SK-N-SH (cell line): ENCODE measurements at regions not wholly inside any gene's neighbourhood (a gene's known extent, or its start where the extent isn't known, plus 50 kb on each side); places are given as distances from the start of the nearest gene placed in this dataset.
"Not testable (repeated sequence)": the region's sequence is repeated elsewhere in the genome, so short reads cannot be mapped to it uniquely, and the experiment has no call there.

ENCODE experiments used
- CTCF ChIA-PET: fragments of 300-600, 350-600 bp; formaldehyde crosslinking; extraction: SDS; loops from one replicate; lab custom pipeline; 2021; lab: Yijun Ruan, JAX
- POLR2A ChIA-PET: fragments of 350-600 bp; sonication (Branson Sonifier 250); formaldehyde crosslinking; extraction: SDS; loops from one replicate; lab custom pipeline; 2020; ENCODE audit warnings: antibody characterized with exemption, inconsistent platforms; lab: Yijun Ruan, JAX
- DNase-seq: peaks from one replicate; pipeline ENCODE4 v3.0.0; 2012
- H2AFZ ChIP-seq: fragments of 200-600 bp; sonication (generic); 2 replicates; pipeline ENCODE4 v1.8.1; 2016; ENCODE audit warnings: antibody characterized with exemption, mild to moderate bottlenecking, low read depth
- H3F3A ChIP-seq: fragments of 200-600 bp; sonication (generic); replicated peaks from 2 replicates; pipeline ENCODE3; 2016; ENCODE audit warnings: antibody characterized with exemption, mild to moderate bottlenecking; ENCODE audit not compliant: insufficient read depth
- H3K27ac ChIP-seq, 2 experiments: fragments of 200-500 bp in 1 of 2; fragments of 200-600 bp in 1 of 2; sonication (Bioruptor generic) in 1 of 2; sonication (generic), shearing (Covaris generic) in 1 of 2; 2 replicates each; pipeline versions ENCODE4 v1.5.1 to v1.6.1; 2014 to 2016; ENCODE audit warnings: low read depth in 2 of 2, inconsistent platforms in 1 of 2, low read length in 1 of 2, mild to moderate bottlenecking in 1 of 2, mixed read lengths in 1 of 2
- H3K27me3 ChIP-seq: fragments of 200-600 bp; sonication (generic), shearing (Covaris generic); 2 replicates; pipeline ENCODE4 v1.6.1; 2016; ENCODE audit warnings: mixed run types; ENCODE audit not compliant: insufficient read depth
- H3K36me3 ChIP-seq, 2 experiments: fragments of 200-500 bp in 1 of 2; fragments of 200-600 bp in 1 of 2; sonication (Bioruptor generic) in 1 of 2; sonication (generic) in 1 of 2; replicated peaks in 1 of 2; 2 replicates each; pipeline versions ENCODE3 to v1.5.1; 2014 to 2016; ENCODE audit warnings: low read length in 1 of 2, mild to moderate bottlenecking in 1 of 2; ENCODE audit not compliant: insufficient read depth in 2 of 2, control insufficient read depth in 1 of 2
- H3K4me1 ChIP-seq, 2 experiments: fragments of 200-500 bp in 1 of 2; fragments of 200-600 bp in 1 of 2; sonication (Bioruptor generic) in 1 of 2; sonication (generic), shearing (Covaris generic) in 1 of 2; 2 replicates each; pipeline versions ENCODE4 v1.5.1 to v1.6.1; 2014 to 2016; ENCODE audit warnings: low read depth in 1 of 2, low read length in 1 of 2, mixed run types in 1 of 2; ENCODE audit not compliant: insufficient read depth in 2 of 2, control insufficient read depth in 1 of 2
- H3K4me2 ChIP-seq: fragments of 200-600 bp; sonication (generic), shearing (Covaris generic); 2 replicates; pipeline ENCODE4 v1.6.1; 2017; ENCODE audit warnings: mixed run types
- H3K4me3 ChIP-seq, 2 experiments: fragments of 200-500 bp in 1 of 2; fragments of 200-600 bp in 1 of 2; sonication (Bioruptor generic) in 1 of 2; sonication (generic), shearing (Covaris generic) in 1 of 2; 2 replicates each; pipeline versions ENCODE4 v1.5.1 to v1.8.1; 2014 to 2016; ENCODE audit warnings: low read depth in 2 of 2, inconsistent platforms in 1 of 2, low read length in 1 of 2, mild to moderate bottlenecking in 1 of 2, mixed read lengths in 1 of 2, moderate library complexity in 1 of 2
- H3K79me2 ChIP-seq: fragments of 200-600 bp; sonication (generic); 2 replicates; pipeline ENCODE4 v1.8.1; 2017; ENCODE audit warnings: mild to moderate bottlenecking; ENCODE audit not compliant: insufficient read depth
- H3K9ac ChIP-seq: fragments of 200-600 bp; sonication (generic); 2 replicates; pipeline ENCODE4 v1.6.1; 2017; ENCODE audit warnings: mixed run types
- H3K9me2 ChIP-seq: fragments of 200-600 bp; sonication (generic); 2 replicates; pipeline ENCODE4 v1.6.1; 2017; ENCODE audit warnings: mixed run types
- H3K9me3 ChIP-seq: fragments of 200-600 bp; sonication (generic); 2 replicates; pipeline ENCODE4 v1.6.1; 2017; ENCODE audit warnings: mixed run types, mild to moderate bottlenecking, moderate library complexity
- H4K20me1 ChIP-seq: fragments of 200-600 bp; sonication (generic); 2 replicates; pipeline ENCODE4 v1.6.1; 2017; ENCODE audit warnings: mild to moderate bottlenecking, mixed run types; ENCODE audit not compliant: insufficient read depth
- ELF1 ChIP-seq: IDR thresholded peaks from 2 replicates; pipeline ENCODE4 v1.4.0; 2012
- EZH2phosphoT487 ChIP-seq: fragments of 200-600 bp; sonication (generic); IDR thresholded peaks from 2 replicates; pipeline ENCODE4 v1.6.1; 2017; ENCODE audit warnings: low read depth, mixed run types, mild to moderate bottlenecking, antibody characterized with exemption, moderate library complexity, borderline replicate concordance
- FOXJ3 ChIP-seq: sonication (generic); formaldehyde crosslinking; IDR thresholded peaks from 2 replicates; pipeline ENCODE4 v1.5.1; 2020; ENCODE audit warnings: mild to moderate bottlenecking, missing genetic modification reagents
- FOXM1 ChIP-seq: IDR thresholded peaks from 2 replicates; pipeline ENCODE4 v1.4.0; 2012; ENCODE audit warnings: low read depth, mild to moderate bottlenecking
- GABPA ChIP-seq: IDR thresholded peaks from 2 replicates; pipeline ENCODE4 v1.4.0; 2012; ENCODE audit warnings: low read depth, mild to moderate bottlenecking
- IRF3 ChIP-seq: fragments of 150-350 bp; IDR thresholded peaks from 2 replicates; pipeline ENCODE4 v1.6.1; 2016; ENCODE audit warnings: mild to moderate bottlenecking, low read depth, low read length
- JUND ChIP-seq: IDR thresholded peaks from 2 replicates; pipeline ENCODE4 v1.4.0; 2012
- NRF1 ChIP-seq: IDR thresholded peaks from 2 replicates; pipeline ENCODE4 v1.6.1; 2012; ENCODE audit warnings: low read depth, mild to moderate bottlenecking, low read length
- PBX3 ChIP-seq: IDR thresholded peaks from 2 replicates; pipeline ENCODE4; 2012
- RAD21 ChIP-seq: IDR thresholded peaks from 2 replicates; pipeline ENCODE4 v1.6.1; 2012; ENCODE audit warnings: mild to moderate bottlenecking, low read length
- RCOR1 ChIP-seq: fragments of 150-350 bp; IDR thresholded peaks from 2 replicates; pipeline ENCODE4 v1.6.1; 2017; ENCODE audit warnings: antibody characterized with exemption, low read length
- REST ChIP-seq: IDR thresholded peaks from 2 replicates; pipeline ENCODE4 v1.6.1; 2012; ENCODE audit warnings: mild to moderate bottlenecking, low read depth, low read length, moderate library complexity
- RXRA ChIP-seq: IDR thresholded peaks from 2 replicates; pipeline ENCODE4 v1.4.0; 2012; ENCODE audit warnings: low read depth, mild to moderate bottlenecking, borderline replicate concordance
- SIN3A ChIP-seq: IDR thresholded peaks from 2 replicates; pipeline ENCODE4 v1.6.1; 2012; ENCODE audit warnings: low read depth, mild to moderate bottlenecking, low read length, moderate library complexity, borderline replicate concordance
- SMC3 ChIP-seq: IDR thresholded peaks from 2 replicates; pipeline ENCODE4 v1.6.1; 2012; ENCODE audit warnings: low read depth, low read length, improper control_type of control experiment
- TAF1 ChIP-seq: IDR thresholded peaks from 2 replicates; pipeline ENCODE4 v1.6.1; 2012; ENCODE audit warnings: low read depth, mild to moderate bottlenecking, low read length, moderate library complexity, borderline replicate concordance
- YY1 ChIP-seq: IDR thresholded peaks from 2 replicates; pipeline ENCODE4 v1.4.0; 2012; ENCODE audit warnings: low read depth, mild to moderate bottlenecking
- ZBTB33 ChIP-seq: IDR thresholded peaks from 2 replicates; pipeline ENCODE4 v1.4.0; 2012; ENCODE audit warnings: low read depth, borderline replicate concordance
- WGBS: methylation state at CpG from one replicate; pipeline ENCODE4 v1.1.6; 2017; ENCODE audit warnings: low lambda C conversion rate; 5-methylcytosine and 5-hydroxymethylcytosine counted together
- TF ChIP-seq, protein P1 (sequence below): fragments of 200-600 bp; sonication (generic); IDR thresholded peaks from 2 replicates; pipeline ENCODE4 v1.6.1; 2017; ENCODE audit warnings: antibody characterized with exemption, mild to moderate bottlenecking, moderate library complexity

DNA sequence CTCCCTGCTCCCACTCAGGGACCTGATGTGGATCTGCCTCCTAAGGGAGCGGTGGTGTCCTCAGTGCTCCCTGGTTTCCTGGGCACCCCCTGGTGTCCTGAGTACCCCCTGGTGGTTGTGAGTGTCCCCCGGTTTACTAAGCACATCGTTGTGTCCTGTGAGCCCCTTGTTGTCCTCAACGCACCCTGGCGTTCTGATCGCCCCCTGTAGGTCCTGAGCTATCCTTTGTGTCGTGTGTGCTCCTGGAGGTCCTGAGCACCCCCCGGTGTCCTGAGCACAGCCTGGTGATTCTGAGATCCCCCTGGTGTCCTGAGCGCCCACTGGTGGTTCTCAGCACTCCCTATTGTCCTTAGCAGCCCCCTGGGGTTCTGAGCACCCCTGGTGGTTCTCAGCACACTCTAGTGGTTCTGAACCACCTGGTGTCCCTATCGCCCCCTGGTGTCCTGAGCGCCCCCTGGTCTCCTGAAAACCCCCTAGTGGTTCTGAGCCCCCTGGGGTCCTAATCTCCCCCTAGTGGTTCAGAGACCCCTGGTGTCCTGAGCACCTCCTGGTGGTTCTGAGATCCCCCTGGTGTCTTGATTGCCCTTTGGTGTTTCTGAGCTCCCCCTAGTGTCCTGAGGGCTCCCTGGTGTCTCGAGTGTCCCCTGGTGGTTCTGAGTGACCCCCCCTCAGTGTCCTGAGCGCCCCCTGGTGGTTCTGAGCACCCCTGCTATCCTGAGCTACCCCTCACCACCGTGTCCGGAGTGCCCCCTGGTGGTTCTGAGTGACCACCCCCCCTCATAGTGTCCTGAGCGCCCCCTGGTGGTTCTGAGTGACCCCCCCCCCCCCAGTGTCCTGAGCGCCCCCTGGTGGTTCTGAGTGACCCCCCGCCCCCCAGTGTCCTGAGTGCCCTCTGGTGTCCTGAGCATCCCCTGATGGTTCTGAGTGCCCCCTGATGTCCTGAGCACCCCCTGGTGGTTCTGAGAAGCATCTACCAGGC is 615.1 kb downstream of the TMEM121 start:
- Histone ChIP-seq H3K9ac (no peak overlapping the region), H3K79me2 (no peaks in the 10 kb centered on the region), H3K4me3 (no peak overlapping the region), H3F3A (no peaks in the 10 kb centered on the region), H3K27me3 (no peaks in the 10 kb centered on the region), H3K9me2 (no peaks in the 10 kb centered on the region), H3K4me2 (no peak overlapping the region), H3K36me3 (no peaks in the 10 kb centered on the region)
- WGBS = 48% methylated on average over 11 of the region's 18 CpGs
- POLR2A ChIA-PET = no interaction called here
- peak; percentile 20 for DNase-seq
- CTCF ChIA-PET = no interaction called here
- no peak for TF ChIP-seq JUND
- no peak for TF ChIP-seq SIN3A
- TF ChIP-seq RXRA = no peak
- TF ChIP-seq TAF1 = no peak
- TF ChIP-seq ELF1 = no peak
- TF ChIP-seq IRF3 = no peak
- TF ChIP-seq FOXM1 = no peak
- no peak for TF ChIP-seq YY1
- no peak for TF ChIP-seq RCOR1
- no peak for TF ChIP-seq PBX3
- TF ChIP-seq RAD21 = no peak
- TF ChIP-seq, protein P1, sequence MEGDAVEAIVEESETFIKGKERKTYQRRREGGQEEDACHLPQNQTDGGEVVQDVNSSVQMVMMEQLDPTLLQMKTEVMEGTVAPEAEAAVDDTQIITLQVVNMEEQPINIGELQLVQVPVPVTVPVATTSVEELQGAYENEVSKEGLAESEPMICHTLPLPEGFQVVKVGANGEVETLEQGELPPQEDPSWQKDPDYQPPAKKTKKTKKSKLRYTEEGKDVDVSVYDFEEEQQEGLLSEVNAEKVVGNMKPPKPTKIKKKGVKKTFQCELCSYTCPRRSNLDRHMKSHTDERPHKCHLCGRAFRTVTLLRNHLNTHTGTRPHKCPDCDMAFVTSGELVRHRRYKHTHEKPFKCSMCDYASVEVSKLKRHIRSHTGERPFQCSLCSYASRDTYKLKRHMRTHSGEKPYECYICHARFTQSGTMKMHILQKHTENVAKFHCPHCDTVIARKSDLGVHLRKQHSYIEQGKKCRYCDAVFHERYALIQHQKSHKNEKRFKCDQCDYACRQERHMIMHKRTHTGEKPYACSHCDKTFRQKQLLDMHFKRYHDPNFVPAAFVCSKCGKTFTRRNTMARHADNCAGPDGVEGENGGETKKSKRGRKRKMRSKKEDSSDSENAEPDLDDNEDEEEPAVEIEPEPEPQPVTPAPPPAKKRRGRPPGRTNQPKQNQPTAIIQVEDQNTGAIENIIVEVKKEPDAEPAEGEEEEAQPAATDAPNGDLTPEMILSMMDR = no peak
- TF ChIP-seq NRF1 = no peak
- TF ChIP-seq FOXJ3 (CRISPR knock-in tag) = no peak
- TF ChIP-seq REST = no peak
- no peak for TF ChIP-seq GABPA
- TF ChIP-seq EZH2phosphoT487 = no peak
- no peak for TF ChIP-seq ZBTB33
- no peak for TF ChIP-seq SMC3
- TF ChIP-seq, all 33 proteins: peak for 0
- H3K9me3 ChIP-seq = no peaks in the 10 kb centered on the region
- H2AFZ ChIP-seq = no peak overlapping the region
- H3K27ac ChIP-seq = no peak overlapping the region
- H4K20me1 ChIP-seq = no peaks in the 10 kb centered on the region
- no peaks in the 10 kb centered on the region for H3K4me1 ChIP-seq

- DNase-seq, H3K27ac ChIP-seq, H2AFZ ChIP-seq, H3K36me3 ChIP-seq, H3K4me1 ChIP-seq, H3K27me3 ChIP-seq, H3K4me2 ChIP-seq, H3K79me2 ChIP-seq, H3K4me3 ChIP-seq, H3K9ac ChIP-seq, CTCF ChIA-PET, POLR2A ChIA-PET, H3K9me3 ChIP-seq, H3F3A ChIP-seq, H4K20me1 ChIP-seq, H3K9me2 ChIP-seq: not testable (repeated sequence)
- 1% methylated on average over 4 of the region's 6 CpGs for WGBS
Measured at GRCh38 chr14:106145731-106146130, 619.3 kb downstream of the TMEM121 start.
